AG09309 (cell line): ENCODE measurements at regions not wholly inside any gene's neighbourhood (a gene's known extent, or its start where the extent isn't known, plus 50 kb on each side); places are given as distances from the start of the nearest gene placed in this dataset.

Source experiments
- DNase-seq: peaks from one replicate; pipeline ENCODE4 v3.0.0-alpha.2; 2010; ENCODE audit warnings: low read depth
- H3K4me3 ChIP-seq: 2 replicates; pipeline ENCODE4 v1.5.1; 2011; ENCODE audit warnings: mild to moderate bottlenecking, low read depth, low read length, moderate library complexity; ENCODE audit not compliant: control insufficient read depth
- TF ChIP-seq, protein P1 (sequence below): IDR thresholded peaks from 2 replicates; pipeline ENCODE4 v1.5.1; 2011; ENCODE audit warnings: mild to moderate bottlenecking, low read depth, low read length, inconsistent platforms; ENCODE audit not compliant: insufficient read depth, control insufficient read depth; ENCODE audit errors: missing control alignments

DNA sequence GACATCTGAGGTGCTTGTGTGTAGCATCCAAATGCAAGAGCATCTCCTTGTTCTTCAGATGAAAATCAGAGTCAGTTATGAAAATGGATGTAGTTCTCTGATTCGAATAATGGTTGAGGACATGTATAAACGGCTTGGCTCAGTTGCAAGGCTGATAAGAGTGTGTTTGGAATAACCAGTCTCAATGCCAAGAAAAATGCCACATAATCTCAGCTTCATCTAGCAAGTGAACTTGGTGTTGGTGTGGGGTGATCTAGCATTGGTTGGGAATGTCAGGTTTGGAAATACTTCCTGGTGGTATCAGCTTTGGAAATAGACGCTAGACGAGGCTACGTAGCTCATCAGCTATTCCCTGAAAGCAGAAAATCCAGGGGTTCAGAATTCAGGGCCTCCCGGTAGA, 362.0 kb downstream of the FGF9 start:
- TF ChIP-seq, protein P1, sequence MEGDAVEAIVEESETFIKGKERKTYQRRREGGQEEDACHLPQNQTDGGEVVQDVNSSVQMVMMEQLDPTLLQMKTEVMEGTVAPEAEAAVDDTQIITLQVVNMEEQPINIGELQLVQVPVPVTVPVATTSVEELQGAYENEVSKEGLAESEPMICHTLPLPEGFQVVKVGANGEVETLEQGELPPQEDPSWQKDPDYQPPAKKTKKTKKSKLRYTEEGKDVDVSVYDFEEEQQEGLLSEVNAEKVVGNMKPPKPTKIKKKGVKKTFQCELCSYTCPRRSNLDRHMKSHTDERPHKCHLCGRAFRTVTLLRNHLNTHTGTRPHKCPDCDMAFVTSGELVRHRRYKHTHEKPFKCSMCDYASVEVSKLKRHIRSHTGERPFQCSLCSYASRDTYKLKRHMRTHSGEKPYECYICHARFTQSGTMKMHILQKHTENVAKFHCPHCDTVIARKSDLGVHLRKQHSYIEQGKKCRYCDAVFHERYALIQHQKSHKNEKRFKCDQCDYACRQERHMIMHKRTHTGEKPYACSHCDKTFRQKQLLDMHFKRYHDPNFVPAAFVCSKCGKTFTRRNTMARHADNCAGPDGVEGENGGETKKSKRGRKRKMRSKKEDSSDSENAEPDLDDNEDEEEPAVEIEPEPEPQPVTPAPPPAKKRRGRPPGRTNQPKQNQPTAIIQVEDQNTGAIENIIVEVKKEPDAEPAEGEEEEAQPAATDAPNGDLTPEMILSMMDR = no peak
- H3K4me3 ChIP-seq = no peak overlapping the region
- DNase-seq = no peak

DNA sequence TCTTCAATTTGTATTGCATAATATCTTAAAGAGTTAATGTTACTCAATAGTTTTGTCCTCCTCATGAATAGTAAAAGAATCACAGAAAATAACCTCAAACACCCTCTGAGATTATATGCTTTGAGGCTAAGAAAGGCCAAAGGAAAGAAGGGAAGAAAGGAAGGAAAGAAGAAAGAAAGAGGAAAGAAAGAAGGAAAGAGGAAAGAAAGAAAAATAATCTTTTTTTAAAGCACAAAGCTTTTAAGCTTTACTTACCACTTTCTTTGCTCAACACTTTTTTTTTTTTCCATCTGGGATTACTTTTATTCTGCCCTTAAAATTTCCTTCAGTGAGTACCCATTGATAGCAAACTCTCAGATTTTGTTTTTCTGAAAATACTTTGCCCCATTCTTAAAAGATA, 369.1 kb downstream of the FGF9 start:
- TF ChIP-seq, protein P1 = no peak
- DNase-seq = no peak
- H3K4me3 ChIP-seq = no peak overlapping the region

DNA sequence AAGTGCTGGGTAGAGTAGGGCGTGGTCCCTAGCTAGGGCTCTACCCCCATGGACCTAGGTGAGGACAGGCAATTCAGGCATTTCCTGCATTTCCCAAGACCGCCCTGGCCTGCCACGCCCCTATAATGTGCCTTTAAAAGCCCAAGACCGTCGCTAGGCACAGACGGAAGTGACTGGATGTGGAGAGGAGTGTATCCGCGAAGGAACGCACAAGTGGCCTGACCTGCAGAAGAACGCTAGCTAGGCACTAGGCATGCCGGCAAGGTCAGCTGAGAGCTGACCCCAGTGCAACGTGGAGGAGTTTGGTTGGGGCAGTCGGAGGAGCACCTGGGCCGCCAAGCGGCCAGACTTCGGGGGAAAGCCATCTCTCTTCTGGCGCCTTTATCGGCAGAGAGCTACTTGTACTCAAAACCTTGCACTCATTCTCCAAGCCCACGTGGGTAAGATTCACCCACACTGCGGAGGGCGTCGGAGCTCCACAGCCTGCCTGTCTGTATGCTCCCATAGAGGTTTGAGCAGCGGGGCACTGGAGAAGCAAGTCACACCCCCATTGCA, 370.0 kb downstream of the FGF9 start:
- no peak for DNase-seq
- no peak overlapping the region for H3K4me3 ChIP-seq
- TF ChIP-seq, protein P1 = no peak

DNA sequence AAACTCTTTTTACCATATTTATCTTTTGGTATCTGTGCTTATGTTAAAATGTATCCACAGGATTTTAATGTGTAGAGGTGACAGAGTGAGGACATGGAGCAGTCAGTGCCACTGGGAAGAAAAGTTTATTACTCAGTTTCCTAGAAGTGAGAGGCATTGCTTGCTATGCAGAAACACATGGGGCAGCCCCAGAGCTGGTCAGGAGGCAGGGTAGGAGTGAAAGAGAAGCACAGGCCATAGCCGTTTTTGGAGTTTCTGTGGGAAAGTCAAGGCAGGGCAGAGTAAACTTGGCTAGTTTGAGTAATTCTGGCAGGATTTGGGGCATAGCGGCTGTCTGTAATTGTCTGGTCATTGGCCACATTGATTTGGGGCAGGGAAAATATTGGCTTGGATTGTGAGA, 370.9 kb downstream of the FGF9 start:
- H3K4me3 ChIP-seq = no peak overlapping the region
- TF ChIP-seq, protein P1 = no peak
- DNase-seq = no peak

DNA sequence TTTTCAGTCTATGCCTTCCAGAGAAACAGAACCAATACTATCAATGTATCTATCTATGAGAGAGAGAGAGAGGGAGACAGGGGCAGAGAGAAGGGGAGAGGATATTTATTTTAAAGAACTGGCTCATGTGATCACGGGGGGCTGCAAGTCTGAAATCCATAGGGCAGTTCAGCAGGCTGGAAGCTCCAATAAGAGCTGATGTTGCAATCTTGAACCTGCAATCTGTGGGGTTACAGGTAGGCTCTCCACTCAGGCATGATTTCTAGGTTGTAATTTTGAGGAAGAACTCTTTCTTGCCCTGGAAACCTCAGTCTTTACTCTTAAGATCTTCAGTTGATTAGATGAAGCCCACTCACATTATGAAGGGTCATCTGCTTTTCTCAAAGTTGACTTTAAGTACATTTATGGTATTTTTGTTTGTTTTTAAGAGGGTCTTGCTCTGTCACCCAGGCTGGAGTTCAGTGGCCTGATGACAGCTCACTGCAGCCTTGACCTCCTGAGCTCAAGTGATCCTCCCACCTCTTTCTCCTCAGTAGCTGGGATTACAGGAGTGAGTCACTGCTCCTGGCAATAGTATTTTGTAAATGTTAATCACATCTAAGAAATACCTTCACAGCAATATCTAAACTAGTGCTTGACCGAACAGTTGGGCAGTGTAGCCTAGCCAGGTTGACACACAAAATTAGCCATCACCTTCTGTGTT, 376.4 kb downstream of the FGF9 start:
- no peak overlapping the region for H3K4me3 ChIP-seq
- TF ChIP-seq, protein P1 = no peak
- no peak for DNase-seq

DNA sequence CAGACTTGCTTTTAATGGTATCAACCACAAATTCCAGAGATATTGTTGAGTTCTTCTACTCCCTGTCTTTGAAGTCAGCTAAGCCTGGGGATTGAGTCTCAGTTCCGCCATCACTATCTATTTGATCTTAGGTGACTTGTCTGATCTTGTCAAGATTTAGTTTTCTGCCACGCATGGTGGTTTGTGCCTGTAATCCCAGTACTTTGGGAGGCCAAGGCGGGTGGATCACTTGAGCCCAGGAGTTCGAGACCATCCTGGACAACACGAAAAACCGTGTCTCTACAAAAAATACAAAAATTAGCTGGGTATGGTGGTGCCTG, 376.9 kb downstream of the FGF9 start:
- TF ChIP-seq, protein P1 = no peak
- DNase-seq = no peak
- no peak overlapping the region for H3K4me3 ChIP-seq
